Lower leg skin (tissue), 3 donors: ENCODE measurements at regions not wholly inside any gene's neighbourhood (a gene's known extent, or its start where the extent isn't known, plus 50 kb on each side); places are given as distances from the start of the nearest gene placed in this dataset.

ENCODE experiments used
- CTCF ChIP-seq, 3 donors: fragments of 450-650 bp; IDR thresholded peaks; one replicate each; pipeline ENCODE4 v1.5.1; 2016; ENCODE audit warnings: antibody characterized with exemption in 3 of 3, mild to moderate bottlenecking in 3 of 3, moderate library complexity in 2 of 3
- POLR2A ChIP-seq, 2 donors: fragments of 450-650 bp; IDR thresholded peaks; one replicate each; pipeline ENCODE4 v1.6.1; 2016 to 2017; ENCODE audit warnings: antibody characterized with exemption in 2 of 2, mild to moderate bottlenecking in 1 of 2, moderate library complexity in 1 of 2

DNA sequence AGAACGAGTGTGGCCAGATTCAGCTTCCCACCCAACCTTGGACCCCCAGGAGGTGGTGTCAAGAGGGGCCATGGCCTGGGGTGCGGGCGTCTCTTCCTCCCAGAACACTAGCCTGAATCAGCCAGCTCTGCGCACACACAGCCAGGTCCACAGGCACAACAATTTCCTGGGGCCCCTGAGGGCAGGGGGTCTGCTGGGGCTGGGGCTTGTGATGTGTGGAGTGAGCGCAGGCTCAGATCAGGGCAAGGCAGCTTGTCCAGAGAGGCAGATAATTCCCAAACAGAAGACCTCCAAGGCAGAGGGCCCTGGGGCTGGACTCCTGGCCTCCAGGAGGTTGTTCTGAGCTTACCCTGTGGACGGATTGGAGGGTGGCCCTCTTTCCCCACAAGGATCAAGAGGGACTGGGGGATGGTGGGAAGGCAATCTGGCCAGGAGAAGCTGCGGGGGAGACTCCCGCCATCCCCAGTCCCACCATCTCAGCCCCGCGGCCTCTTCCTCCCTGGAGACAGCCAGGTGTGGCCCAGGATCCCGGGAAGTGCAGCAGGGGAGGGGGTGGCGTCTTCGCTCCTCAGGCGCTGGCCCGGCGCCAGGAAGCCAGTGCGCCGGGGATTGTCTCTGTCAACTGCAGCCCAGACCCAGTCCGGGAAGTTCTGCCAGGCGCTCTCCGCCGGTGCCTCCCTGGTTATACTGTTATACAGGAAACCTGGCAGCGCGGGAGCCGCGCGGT lies 52.0 kb upstream of the AMZ2 start:
- TF ChIP-seq CTCF (IDR thresholded peaks at IDR 0.05) (no peak), POLR2A (IDR thresholded peaks at IDR 0.05) (no peak)
